OCI-LY3 (cell line): ENCODE measurements at regions not wholly inside any gene's neighbourhood (a gene's known extent, or its start where the extent isn't known, plus 50 kb on each side); places are given as distances from the start of the nearest gene placed in this dataset.

ENCODE experiments used
- EZH2phosphoT487 ChIP-seq: fragments of 200-600 bp; shearing (Covaris generic); IDR thresholded peaks from 2 replicates; pipeline ENCODE4 v1.6.1; 2018; ENCODE audit warnings: antibody characterized with exemption, mixed run types, low read depth
- TF ChIP-seq, protein P1 (sequence below): fragments of 200-600, 300-600 bp; sonication (generic); IDR thresholded peaks from 2 replicates; pipeline ENCODE4 v1.5.1; 2014; ENCODE audit warnings: antibody characterized with exemption, low read length, low read depth

DNA sequence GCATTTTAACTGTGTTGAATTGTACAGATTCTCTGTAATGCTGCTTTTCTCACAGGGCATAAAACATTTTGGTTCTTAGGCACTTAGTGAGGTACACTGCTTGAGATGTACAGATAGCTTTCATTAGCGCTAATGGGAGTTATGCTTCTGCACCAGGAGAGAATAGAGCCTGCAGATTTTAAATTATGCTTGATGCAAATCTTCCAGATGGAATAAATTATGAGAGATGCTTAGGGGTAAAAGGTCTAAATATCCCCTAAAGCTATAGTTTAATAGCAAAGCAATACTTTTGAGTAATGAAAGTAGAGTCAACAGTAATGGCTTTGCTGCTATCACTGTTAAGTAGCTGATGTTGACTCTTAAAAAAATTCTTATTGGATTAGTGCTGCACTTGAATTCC, 248.9 kb downstream of the S1PR1 start:
- TF ChIP-seq, protein P1, sequence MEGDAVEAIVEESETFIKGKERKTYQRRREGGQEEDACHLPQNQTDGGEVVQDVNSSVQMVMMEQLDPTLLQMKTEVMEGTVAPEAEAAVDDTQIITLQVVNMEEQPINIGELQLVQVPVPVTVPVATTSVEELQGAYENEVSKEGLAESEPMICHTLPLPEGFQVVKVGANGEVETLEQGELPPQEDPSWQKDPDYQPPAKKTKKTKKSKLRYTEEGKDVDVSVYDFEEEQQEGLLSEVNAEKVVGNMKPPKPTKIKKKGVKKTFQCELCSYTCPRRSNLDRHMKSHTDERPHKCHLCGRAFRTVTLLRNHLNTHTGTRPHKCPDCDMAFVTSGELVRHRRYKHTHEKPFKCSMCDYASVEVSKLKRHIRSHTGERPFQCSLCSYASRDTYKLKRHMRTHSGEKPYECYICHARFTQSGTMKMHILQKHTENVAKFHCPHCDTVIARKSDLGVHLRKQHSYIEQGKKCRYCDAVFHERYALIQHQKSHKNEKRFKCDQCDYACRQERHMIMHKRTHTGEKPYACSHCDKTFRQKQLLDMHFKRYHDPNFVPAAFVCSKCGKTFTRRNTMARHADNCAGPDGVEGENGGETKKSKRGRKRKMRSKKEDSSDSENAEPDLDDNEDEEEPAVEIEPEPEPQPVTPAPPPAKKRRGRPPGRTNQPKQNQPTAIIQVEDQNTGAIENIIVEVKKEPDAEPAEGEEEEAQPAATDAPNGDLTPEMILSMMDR = no peak
- no peak for TF ChIP-seq EZH2phosphoT487
